CD4-positive, alpha-beta memory T cell (primary cell): ENCODE measurements at regions not wholly inside any gene's neighbourhood (a gene's known extent, or its start where the extent isn't known, plus 50 kb on each side); places are given as distances from the start of the nearest gene placed in this dataset.

ENCODE experiments used
- CTCF ChIA-PET: fragments of 350-600 bp; sonication (Branson Sonifier 250); formaldehyde crosslinking; loops from one replicate; lab custom pipeline; 2021; ENCODE audit warnings: inconsistent platforms; ENCODE audit not compliant: partially characterized antibody; lab: Charles Lee
- POLR2A ChIA-PET: fragments of 350-600 bp; sonication (Branson Sonifier 250); formaldehyde crosslinking; loops from one replicate; lab custom pipeline; 2021; ENCODE audit not compliant: partially characterized antibody; lab: Charles Lee
- DNase-seq, 5 donors: peaks; one replicate each; pipeline versions ENCODE4 v3.0.0 to v3.0.0-alpha.2; 2020 to 2022; ENCODE audit warnings: mixed read lengths in 1 of 5
- H3K27ac ChIP-seq: one replicate; pipeline ENCODE4 v1.7.0; 2013; ENCODE audit warnings: low read depth, low read length
- H3K27me3 ChIP-seq: 2 replicates; pipeline ENCODE4 v1.7.0; 2013; ENCODE audit warnings: mild to moderate bottlenecking, low read length, moderate library complexity; ENCODE audit not compliant: insufficient read depth
- H3K36me3 ChIP-seq: 2 replicates; pipeline ENCODE4 v1.7.0; 2013; ENCODE audit warnings: mild to moderate bottlenecking, low read length, moderate library complexity; ENCODE audit not compliant: insufficient read depth
- H3K4me1 ChIP-seq: 2 replicates; pipeline ENCODE4 v1.7.0; 2013; ENCODE audit warnings: mild to moderate bottlenecking, low read length, moderate library complexity; ENCODE audit not compliant: insufficient read depth
- H3K4me3 ChIP-seq, 2 donors: one replicate each; pipeline ENCODE4 v1.7.0; 2013; ENCODE audit warnings: low read length in 2 of 2, mild to moderate bottlenecking in 1 of 2
- H3K9me3 ChIP-seq, 2 donors: one replicate each; pipeline ENCODE4 v1.7.0; 2013; ENCODE audit warnings: low read length in 2 of 2, control low read depth in 1 of 2; ENCODE audit not compliant: control insufficient read depth in 1 of 2
- H3K27ac Mint-ChIP-seq, 7 donors: one replicate each; pipeline ENCODE4 v1.8.0; 2020 to 2021; ENCODE audit warnings: mixed read lengths in 7 of 7, mild to moderate bottlenecking in 6 of 7, inconsistent platforms in 3 of 7, moderate library complexity in 3 of 7
- H3K27me3 Mint-ChIP-seq, 2 donors: one replicate each; pipeline ENCODE4 v1.8.0; 2020 to 2021; ENCODE audit warnings: mixed read lengths in 2 of 2
- H3K36me3 Mint-ChIP-seq, 2 donors: one replicate each; pipeline ENCODE4 v1.8.0; 2020 to 2021; ENCODE audit warnings: mixed read lengths in 2 of 2, inconsistent platforms in 1 of 2, mild to moderate bottlenecking in 1 of 2
- H3K4me1 Mint-ChIP-seq, 4 donors: one replicate each; pipeline ENCODE4 v1.8.0; 2020 to 2021; ENCODE audit warnings: mixed read lengths in 4 of 4, mild to moderate bottlenecking in 1 of 4
- H3K4me3 Mint-ChIP-seq, 8 donors: one replicate each; pipeline ENCODE4 v1.8.0; 2020 to 2021; ENCODE audit warnings: mixed read lengths in 8 of 8, mild to moderate bottlenecking in 7 of 8, moderate library complexity in 6 of 8, inconsistent platforms in 3 of 8
- H3K9me3 Mint-ChIP-seq, 8 donors: one replicate each; pipeline ENCODE4 v1.8.0; 2020 to 2021; ENCODE audit warnings: mixed read lengths in 8 of 8, mild to moderate bottlenecking in 5 of 8, inconsistent platforms in 3 of 8, moderate library complexity in 1 of 8
- intact Hi-C: fragments of 100-400 bp; cut with micrococcal nuclease; formaldehyde crosslinking; loops from one replicate; pipeline ENCODE4 v1.15.1; 2023

DNA sequence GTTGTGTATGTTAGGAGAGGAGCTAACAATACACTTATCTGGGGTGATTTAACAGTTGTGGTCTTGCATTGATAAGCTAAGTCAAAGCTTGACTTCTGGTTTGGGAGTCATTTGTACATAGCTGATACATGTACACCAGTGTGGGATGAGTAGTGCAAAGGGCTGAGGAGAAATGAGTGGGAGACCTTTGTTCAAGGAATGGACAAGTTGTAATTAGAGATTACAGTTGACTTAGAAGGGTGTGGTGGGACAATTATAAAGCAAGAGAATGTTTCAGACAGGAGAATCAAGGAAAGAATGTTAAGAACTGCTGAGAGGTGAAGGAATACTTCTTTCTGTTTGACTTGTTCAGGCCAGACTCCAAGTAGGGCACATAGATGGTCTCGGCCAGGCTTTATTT lies 209.7 kb upstream of the STEAP4 start:
- Mint-ChIP-seq H3K9me3 (peaks cover 0 to 7% (median 3%) of the 10 kb centered on the region in 8 donors), H3K27ac (no peak overlapping the region), H3K36me3 (no peaks in the 10 kb centered on the region), H3K4me3 (no peak overlapping the region), H3K4me1 (no peaks in the 10 kb centered on the region), H3K27me3 (peaks cover 0 to 1% of the 10 kb centered on the region in 2 donors)
- no peaks in the 10 kb centered on the region for H3K27me3 ChIP-seq
- H3K4me1 ChIP-seq, result no peaks in the 10 kb centered on the region
- H3K27ac ChIP-seq, result no peak overlapping the region
- POLR2A ChIA-PET, result no interaction called here
- no peaks in the 10 kb centered on the region for H3K9me3 ChIP-seq
- CTCF ChIA-PET, result no interaction called here
- no peak overlapping the region for H3K4me3 ChIP-seq
- DNase-seq, result no peak
- intact Hi-C loops, result no loop called here
- no peaks in the 10 kb centered on the region for H3K36me3 ChIP-seq

DNA sequence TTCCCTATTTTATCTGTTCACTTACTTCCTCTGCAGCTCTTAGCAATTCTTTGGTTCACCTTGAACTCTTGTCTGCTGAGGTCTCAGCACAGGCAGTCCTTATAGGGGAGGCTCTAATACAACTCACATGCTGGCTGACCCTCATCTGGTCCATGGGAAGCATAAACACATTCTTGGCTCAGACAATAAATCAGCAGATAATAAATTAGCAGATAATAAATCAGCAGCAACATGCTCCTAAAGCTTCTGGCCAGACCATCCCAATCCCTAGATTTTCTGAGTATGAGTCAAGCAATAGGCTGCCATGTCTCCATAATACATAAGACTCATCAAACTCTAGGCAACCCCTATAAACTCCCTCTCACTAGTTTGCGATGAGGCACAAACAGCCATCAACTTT lies 208.6 kb upstream of the STEAP4 start:
- Mint-ChIP-seq H3K9me3 (peaks cover 0 to 9% (median 3%) of the 10 kb centered on the region in 8 donors), H3K4me3 (no peak overlapping the region)
- CTCF ChIA-PET, result no interaction called here

GRCh38 chr7:88509341-88509740 lies 202.6 kb upstream of the STEAP4 start:
- ChIA-PET POLR2A (no interaction called here), CTCF (no interaction called here)
- no peak overlapping the region for H3K4me3 ChIP-seq
- Mint-ChIP-seq H3K27ac (no peak overlapping the region), H3K36me3 (no peaks in the 10 kb centered on the region), H3K4me3 (no peak overlapping the region), H3K9me3 (peaks cover 0 to 10% (median 5%) of the 10 kb centered on the region in 8 donors), H3K27me3 (no peaks in the 10 kb centered on the region), H3K4me1 (no peaks in the 10 kb centered on the region)
- no peak for DNase-seq
- no peaks in the 10 kb centered on the region for H3K4me1 ChIP-seq
- no peaks in the 10 kb centered on the region for H3K9me3 ChIP-seq
- no peak overlapping the region for H3K27ac ChIP-seq
- intact Hi-C loops, result no loop called here
- no peaks in the 10 kb centered on the region for H3K36me3 ChIP-seq
- H3K27me3 ChIP-seq, result no peaks in the 10 kb centered on the region

More for the DNA sequence above, 208.6 kb upstream of the STEAP4 start:
- H3K27ac Mint-ChIP-seq, result no peak overlapping the region
- Histone ChIP-seq H3K36me3 (no peaks in the 10 kb centered on the region), H3K27ac (no peak overlapping the region), H3K4me3 (no peak overlapping the region), H3K27me3 (no peaks in the 10 kb centered on the region), H3K4me1 (no peaks in the 10 kb centered on the region), H3K9me3 (no peaks in the 10 kb centered on the region)
- POLR2A ChIA-PET, result no interaction called here
- intact Hi-C loops, result no loop called here
- H3K36me3 Mint-ChIP-seq, result no peaks in the 10 kb centered on the region
- no peaks in the 10 kb centered on the region for H3K27me3 Mint-ChIP-seq
- DNase-seq, result no peak
- H3K4me1 Mint-ChIP-seq, result no peaks in the 10 kb centered on the region

- no peak overlapping the region for H3K27ac Mint-ChIP-seq
- CTCF ChIA-PET, result no interaction called here
- no peak overlapping the region for H3K4me3 Mint-ChIP-seq
- Histone ChIP-seq H3K27me3 (no peaks in the 10 kb centered on the region), H3K9me3 (no peaks in the 10 kb centered on the region), H3K4me1 (no peaks in the 10 kb centered on the region), H3K36me3 (no peaks in the 10 kb centered on the region), H3K4me3 (no peak overlapping the region), H3K27ac (no peak overlapping the region)
- intact Hi-C loops, result no loop called here
- H3K4me1 Mint-ChIP-seq, result no peaks in the 10 kb centered on the region
- no peaks in the 10 kb centered on the region for H3K27me3 Mint-ChIP-seq
- H3K9me3 Mint-ChIP-seq, result peaks cover 0 to 5% (median 0%) of the 10 kb centered on the region in 8 donors
- H3K36me3 Mint-ChIP-seq, result no peaks in the 10 kb centered on the region
- no peak for DNase-seq
- POLR2A ChIA-PET, result no interaction called here
These were observed 193.4 kb upstream of the STEAP4 start for GRCh38 chr7:88500131-88500530.

- Mint-ChIP-seq H3K9me3 (peaks cover 0 to 2% (median 0%) of the 10 kb centered on the region in 8 donors), H3K27me3 (no peaks in the 10 kb centered on the region), H3K4me3 (no peak overlapping the region), H3K36me3 (no peaks in the 10 kb centered on the region), H3K27ac (no peak overlapping the region), H3K4me1 (no peaks in the 10 kb centered on the region)
- H3K4me1 ChIP-seq, result no peaks in the 10 kb centered on the region
- intact Hi-C loops, result no loop called here
- CTCF ChIA-PET, result no interaction called here
- no peaks in the 10 kb centered on the region for H3K36me3 ChIP-seq
- H3K27ac ChIP-seq, result no peak overlapping the region
- POLR2A ChIA-PET, result no interaction called here
- no peaks in the 10 kb centered on the region for H3K27me3 ChIP-seq
- H3K9me3 ChIP-seq, result no peaks in the 10 kb centered on the region
- no peak overlapping the region for H3K4me3 ChIP-seq
- no peak for DNase-seq
These were observed 189.4 kb upstream of the STEAP4 start for GRCh38 chr7:88495881-88496725.

- H3K4me1 ChIP-seq, result no peaks in the 10 kb centered on the region
- no peaks in the 10 kb centered on the region for H3K4me1 Mint-ChIP-seq
- CTCF ChIA-PET, result no interaction called here
- DNase-seq, result no peak
- no peak overlapping the region for H3K4me3 ChIP-seq
- POLR2A ChIA-PET, result no interaction called here
- no peaks in the 10 kb centered on the region for H3K9me3 ChIP-seq
- intact Hi-C loops, result no loop called here
- H3K27ac Mint-ChIP-seq, result no peak overlapping the region
- no peaks in the 10 kb centered on the region for H3K36me3 Mint-ChIP-seq
- peaks cover 0 to 4% of the 10 kb centered on the region in 2 donors for H3K27me3 Mint-ChIP-seq
- H3K4me3 Mint-ChIP-seq, result no peak overlapping the region
- H3K36me3 ChIP-seq, result no peaks in the 10 kb centered on the region
- no peak overlapping the region for H3K27ac ChIP-seq
- peaks cover 0 to 6% (median 0%) of the 10 kb centered on the region in 8 donors for H3K9me3 Mint-ChIP-seq
- no peaks in the 10 kb centered on the region for H3K27me3 ChIP-seq
These were observed 185.5 kb upstream of the STEAP4 start for GRCh38 chr7:88492153-88492552.

DNA sequence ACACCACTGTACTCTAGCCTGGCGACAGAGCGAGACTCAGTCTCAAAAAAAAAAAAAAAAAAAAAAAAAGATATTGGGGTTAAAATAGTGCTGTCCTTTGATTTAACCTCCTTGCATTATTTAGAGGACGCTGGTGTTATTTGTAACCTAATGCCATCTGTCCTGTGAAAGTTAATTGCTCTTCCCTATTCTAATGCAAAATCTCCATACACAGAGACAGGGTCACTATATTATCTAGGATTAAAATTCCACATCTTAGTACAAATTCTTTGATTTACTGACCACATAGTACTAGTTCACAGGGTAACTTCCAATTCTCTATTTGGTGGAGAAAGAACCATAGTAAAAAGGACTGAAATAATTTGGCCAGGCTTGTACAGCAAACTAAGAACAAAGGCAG lies 184.2 kb upstream of the STEAP4 start:
- Mint-ChIP-seq H3K27me3 (peaks cover 0 to 4% of the 10 kb centered on the region in 2 donors), H3K4me1 (no peaks in the 10 kb centered on the region), H3K36me3 (no peaks in the 10 kb centered on the region), H3K27ac (no peak overlapping the region), H3K4me3 (no peak overlapping the region), H3K9me3 (peaks cover 0 to 6% (median 0%) of the 10 kb centered on the region in 8 donors)
- no peak for DNase-seq
- ChIA-PET CTCF (no interaction called here), POLR2A (no interaction called here)
- no peaks in the 10 kb centered on the region for H3K27me3 ChIP-seq
- H3K4me3 ChIP-seq, result no peak overlapping the region
- intact Hi-C loops, result no loop called here
- H3K9me3 ChIP-seq, result no peaks in the 10 kb centered on the region
- no peaks in the 10 kb centered on the region for H3K4me1 ChIP-seq
- H3K27ac ChIP-seq, result no peak overlapping the region
- H3K36me3 ChIP-seq, result no peaks in the 10 kb centered on the region
